Non-pigmented ciliary epithelial cell (primary cell): ENCODE measurements at regions not wholly inside any gene's neighbourhood (a gene's known extent, or its start where the extent isn't known, plus 50 kb on each side); places are given as distances from the start of the nearest gene placed in this dataset.
"Not testable (repeated sequence)": the region's sequence is repeated elsewhere in the genome, so short reads cannot be mapped to it uniquely, and the experiment has no call there.

Experiments used
- DNase-seq: peaks from one replicate; pipeline ENCODE4 v3.0.0-alpha.2; 2010; ENCODE audit warnings: low read depth

DNA sequence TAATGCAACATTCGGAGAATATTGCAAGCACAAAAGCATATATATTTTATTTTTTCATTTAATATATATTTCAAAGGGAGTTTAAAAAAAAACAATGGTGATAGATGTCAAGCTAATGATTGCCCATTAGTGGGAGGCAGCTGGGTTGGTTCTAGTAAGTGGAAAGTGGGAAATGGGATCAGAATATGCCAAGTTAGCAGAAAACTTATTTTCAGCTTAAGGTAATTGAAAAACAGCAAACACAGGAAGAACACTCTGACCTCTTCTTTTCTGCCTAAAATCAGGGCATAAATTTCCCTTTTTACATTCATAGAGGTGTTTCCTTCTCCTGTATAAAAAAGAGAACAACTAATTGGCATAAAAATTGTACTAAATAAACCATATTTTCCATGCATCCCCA lies 535.3 kb upstream of the SYT4 start:
- DNase-seq, result no peak

GRCh38 chr18:43819397-43819796 lies 542.1 kb upstream of the SYT4 start:
- DNase-seq, result no peak

DNA sequence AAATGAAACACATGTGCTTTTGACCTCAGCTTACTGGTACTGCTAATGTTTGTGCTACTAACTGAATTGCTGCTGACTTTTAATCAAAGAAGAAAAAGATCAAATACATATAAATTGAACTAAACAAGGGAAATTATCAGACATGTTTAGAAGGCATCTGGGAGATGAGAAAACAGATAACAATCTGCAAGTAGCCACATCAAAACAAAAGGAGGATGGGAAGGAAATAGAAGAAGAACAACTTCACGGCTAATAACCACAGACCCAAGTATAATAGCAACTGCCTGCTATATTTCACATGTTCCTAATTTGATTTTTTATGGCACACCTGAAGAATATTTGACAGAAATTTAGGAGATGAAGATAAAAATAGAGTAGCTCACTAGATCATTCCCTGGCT lies 542.6 kb upstream of the SYT4 start:
- no peak for DNase-seq

DNA sequence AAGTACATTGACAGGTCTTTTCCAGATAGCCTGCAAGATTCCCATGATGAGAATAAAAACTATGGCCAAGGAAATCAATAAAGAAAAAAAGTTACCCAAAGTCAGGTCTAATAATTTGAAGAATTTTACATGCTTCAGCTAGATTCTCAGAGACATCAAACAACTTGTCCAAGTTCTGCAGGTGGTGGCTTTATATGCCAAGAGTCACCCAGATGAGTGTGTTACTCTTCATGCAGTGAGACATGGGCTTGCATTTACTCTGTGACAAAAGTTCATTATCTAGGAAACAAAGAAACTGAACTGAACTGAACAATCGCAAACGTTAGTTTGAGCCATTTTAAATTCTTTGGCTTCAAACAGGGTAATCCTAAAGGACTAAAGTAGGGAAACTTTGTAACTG lies 548.5 kb upstream of the SYT4 start:
- DNase-seq, result no peak

DNA sequence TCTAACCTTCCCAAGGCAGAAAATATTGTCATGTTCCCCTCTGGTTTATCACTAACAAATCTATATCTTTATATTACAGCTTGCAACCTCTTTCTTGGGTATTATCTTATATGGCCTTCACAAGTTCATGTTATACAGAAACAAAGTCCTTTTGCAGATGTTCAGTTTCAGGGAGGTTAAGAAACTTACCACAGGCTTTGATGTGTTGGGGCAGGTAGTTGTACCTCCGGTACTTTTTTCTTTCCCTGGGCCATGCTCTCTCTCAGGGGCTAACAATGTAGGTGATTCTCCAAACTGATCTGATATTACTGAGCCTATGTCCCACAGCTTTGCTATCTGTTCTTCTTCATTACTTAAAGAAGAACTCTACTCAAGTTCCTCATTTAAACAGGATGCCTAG lies 548.9 kb upstream of the SYT4 start:
- DNase-seq, result no peak

DNA sequence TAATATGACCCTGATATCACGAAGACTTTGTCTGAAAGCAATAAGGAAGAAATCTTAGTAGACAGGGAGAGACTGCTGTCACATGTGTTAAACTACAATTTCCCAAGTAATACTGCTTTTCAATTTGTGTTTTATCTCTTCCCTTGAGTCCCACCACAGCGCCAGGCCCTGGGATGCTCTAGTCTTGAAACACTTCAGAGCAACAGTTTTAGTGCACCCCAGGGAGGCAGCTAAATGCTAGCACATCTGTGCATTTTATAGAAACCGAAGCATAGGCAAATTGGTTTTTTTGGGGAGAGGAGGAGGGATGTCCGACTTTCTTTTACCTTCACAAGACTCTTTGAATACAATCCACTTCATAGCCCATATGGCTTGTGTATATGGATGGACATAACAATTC lies 550.0 kb upstream of the SYT4 start:
- DNase-seq, result no peak

GRCh38 chr18:43830303-43830702 lies 553.0 kb upstream of the SYT4 start:
- DNase-seq, result no peak

DNA sequence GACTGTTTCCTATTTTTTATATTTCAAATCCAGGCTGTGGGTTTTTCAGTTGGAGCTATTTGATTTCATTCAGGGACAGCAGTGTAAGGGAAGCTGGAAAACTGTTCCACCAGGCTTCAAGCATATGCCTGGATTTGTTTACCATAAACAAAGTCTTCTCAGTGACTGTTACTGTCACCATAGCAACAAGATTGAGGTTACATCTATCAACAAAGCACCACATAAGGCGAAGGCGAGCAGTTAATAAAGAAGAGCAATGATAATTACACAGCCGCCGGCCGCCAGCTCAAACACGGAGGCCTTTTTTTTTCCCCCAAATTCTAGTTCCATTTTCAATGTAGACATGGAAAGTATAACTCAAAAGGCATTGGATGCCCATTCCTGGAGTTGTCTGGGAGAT lies 553.7 kb upstream of the SYT4 start:
- no peak for DNase-seq

DNA sequence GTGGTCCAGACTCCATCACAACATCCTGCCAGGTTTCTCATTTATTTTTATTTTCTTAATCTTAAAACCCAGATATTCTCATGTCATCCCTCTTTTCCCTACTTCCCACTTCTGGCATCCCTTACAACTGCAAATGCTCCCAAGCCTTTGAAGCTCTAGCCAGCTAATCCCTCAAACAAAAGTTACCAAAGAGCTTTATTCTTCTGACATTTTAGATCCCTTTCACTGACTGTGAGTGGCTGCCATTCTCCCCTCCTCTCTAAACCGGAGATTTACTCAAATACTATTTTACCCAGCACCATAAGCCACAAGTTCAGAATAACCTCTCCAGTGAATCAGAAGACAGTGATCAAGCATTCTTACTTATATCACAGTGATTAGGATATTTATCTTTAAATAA lies 569.0 kb upstream of the SYT4 start:
- DNase-seq, result no peak

DNA sequence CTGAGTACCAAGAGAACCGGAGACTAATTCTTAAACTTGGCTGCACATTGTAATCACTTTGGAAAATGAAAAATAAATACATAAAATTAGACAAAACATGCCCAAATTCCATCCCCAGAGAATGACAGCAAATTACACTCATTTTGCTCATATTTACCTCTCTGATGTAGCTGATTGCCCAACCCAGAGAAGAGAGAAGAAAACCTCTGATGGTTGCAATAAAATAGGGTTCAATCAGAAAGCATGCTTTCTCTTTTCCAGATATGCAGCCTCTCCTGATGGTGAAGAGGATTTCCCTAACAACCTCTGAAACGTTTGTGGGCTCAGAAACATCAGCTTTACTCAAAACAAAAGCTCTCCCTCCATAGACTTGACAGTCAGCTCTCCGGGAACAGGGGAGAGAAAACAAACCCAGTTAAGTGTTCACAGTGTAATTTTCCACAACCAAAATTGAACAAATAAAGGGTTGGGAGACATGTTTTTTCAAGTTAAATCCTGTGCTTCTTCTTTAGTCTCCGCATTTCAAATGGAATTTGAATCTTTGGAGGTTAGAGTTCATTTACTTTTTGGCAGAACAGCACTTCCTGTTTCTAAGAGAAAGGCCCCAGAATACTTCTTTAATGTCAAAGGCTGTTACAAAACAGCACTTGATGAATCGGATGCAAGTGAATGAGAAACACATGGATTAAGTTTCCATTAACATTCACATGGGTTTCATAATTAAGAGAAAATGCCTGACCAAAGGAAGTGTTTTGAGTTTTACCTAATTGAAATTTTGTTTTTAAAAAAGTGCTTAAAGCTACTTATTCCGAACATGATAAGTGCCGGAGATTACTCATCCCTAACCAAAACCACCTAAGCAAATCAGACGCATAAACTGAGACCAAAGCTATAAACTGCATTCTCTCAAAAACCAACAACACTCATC lies 570.1 kb upstream of the SYT4 start:
- DNase-seq, result no peak

DNA sequence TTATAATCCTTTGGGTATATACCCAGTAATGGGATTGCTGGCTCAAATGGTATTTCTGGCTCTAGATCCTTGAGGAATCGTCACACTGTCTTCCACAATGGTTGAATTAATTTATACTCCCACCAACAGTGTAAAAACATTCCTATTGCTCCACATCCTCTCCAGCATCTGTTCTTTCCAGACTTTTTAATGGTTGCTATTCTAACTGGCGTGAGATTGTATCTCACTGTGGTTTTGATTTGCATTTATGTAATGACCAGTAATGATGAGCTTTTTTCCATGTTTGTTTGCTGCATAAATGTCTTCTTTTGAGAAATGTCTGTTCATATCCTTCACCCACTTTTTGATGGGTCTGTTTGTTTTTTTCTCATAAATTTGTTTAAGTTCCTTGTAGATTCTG lies 572.5 kb upstream of the SYT4 start:
- not testable (repeated sequence) for DNase-seq

- DNase-seq, result no peak
Measured at GRCh38 chr18:43855376-43855775, 578.1 kb upstream of the SYT4 start.

GRCh38 chr18:43863180-43863579 lies 585.9 kb upstream of the SYT4 start:
- no peak for DNase-seq

GRCh38 chr18:43866696-43867095 lies 589.4 kb upstream of the SYT4 start:
- DNase-seq, result no peak

GRCh38 chr18:43868497-43868995 lies 591.3 kb upstream of the SYT4 start:
- DNase-seq, result no peak

DNA sequence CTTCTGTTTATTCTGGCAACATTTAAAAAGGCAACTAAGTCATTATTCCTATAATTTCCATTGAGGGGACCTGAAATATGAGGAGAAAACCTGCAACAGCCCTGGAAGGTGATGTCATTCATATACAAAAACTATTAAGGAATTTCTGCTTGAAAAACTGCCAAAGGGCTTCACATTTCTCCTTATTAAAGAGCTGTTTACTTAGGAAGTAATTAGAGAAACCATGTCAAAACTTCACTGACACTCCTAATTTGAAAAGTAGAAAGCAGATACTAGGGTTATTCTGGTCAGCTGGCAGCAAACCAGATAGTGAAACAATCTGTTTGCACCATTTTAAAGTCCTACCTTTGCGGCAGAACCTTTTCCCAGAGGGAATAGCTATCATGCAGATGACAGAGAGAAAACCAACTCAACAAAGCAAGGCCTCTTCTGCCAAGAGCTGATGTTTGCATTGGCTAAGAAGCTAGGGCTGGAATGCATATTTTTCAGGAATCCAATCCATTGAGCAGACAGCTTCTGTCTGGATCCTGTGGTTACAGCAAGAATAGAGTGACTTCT lies 592.2 kb upstream of the SYT4 start:
- peak; percentile 60 for DNase-seq

DNA sequence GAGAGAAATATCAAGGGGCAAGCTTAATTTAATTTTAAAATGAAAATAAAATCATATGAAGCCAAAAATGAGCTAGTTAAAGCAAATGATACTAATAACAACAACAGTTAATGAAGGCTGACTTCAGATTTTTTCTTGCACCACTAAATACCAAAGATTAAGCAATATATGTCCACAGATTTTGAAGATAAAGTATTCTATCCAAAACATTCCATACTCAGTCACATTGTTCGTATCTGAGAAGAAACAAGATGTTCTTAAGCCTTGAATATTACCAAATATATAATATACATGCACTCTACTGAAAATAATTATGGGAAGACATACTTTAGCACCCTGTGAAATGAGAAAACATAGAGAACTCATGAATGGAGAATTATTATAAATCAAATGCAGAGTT lies 593.3 kb upstream of the SYT4 start:
- DNase-seq, result no peak

GRCh38 chr18:43875511-43875910 lies 598.2 kb upstream of the SYT4 start:
- DNase-seq, result no peak

DNA sequence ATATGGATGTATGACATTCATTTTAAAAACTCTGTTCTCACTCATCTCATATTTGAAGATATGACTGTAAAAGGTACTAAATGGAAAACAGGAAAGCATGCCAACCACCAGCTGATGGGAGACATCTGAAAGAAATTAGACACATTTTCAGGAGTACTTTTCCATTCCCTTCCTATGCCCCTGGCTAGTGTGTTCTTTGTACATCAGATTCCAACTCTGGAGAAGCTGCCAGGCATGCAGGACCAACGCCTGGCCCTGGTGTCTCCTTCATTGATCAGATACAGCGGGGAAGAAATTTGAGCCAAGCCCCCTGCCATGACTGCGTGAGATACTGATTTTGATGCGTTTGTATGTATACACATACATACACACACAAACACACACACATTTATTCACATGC lies 599.0 kb upstream of the SYT4 start:
- DNase-seq, result no peak

GRCh38 chr18:43876748-43877147 lies 599.5 kb upstream of the SYT4 start:
- DNase-seq, result no peak

DNA sequence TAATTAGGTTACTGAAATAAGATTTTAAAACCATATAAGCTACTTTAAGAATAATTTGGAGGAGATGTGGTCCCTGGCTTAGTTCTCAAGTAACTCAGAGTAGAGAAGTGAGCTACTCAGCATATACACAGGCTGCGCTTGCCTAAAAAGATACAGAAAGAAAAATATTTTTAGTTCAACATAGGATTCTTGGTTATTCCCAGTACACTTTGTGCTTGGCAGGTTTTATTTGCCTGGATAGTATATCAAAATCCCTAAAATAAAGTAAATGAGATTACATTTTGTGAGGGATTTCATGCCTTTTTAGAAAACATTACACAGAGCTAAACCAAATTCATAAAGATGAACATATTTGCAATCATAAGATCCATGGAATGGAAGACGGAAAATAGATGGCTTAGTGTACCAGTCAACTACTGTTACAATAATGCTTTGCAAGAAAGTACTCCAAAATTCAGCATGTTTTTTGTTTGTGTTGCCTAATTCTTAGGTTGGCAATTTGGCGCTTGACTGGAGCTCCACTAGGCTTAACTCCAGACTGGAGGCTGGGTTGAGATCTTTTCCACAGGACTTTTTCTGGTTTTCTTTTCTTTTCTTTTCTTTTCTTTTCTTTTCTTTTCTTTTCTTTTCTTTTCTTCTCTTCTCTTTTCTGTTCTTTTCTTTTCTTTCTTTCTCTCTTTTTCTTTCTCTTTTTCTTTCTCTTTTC lies 600.5 kb upstream of the SYT4 start:
- DNase-seq, result no peak

DNA sequence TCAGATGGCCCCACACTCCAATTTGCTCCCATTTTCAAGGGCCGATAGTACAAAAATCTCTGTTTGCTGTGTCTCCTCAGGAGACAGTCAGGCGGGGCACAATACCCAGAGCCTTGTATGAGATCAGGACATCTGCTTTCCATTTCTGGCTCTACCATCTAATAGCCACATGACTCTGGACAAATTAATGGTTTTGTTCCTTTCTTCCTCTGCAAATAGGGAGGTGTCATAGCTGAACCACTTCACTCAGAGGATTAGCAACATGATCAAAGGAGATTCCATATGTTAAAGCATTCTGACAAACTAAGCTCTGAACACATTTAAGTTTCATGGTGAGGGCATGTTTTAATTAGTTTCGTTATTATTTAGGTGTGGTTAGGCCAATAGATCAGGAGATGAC lies 602.1 kb upstream of the SYT4 start:
- no peak for DNase-seq
